ENCODE measurements at regions not wholly inside any gene's neighbourhood (a gene's known extent, or its start where the extent isn't known, plus 50 kb on each side); places are given as distances from the start of the nearest gene placed in this dataset.

- Histone ChIP-seq H3K4me2 (ENCODE audit: low read length) (no peak overlapping the region), H3K9me2 (ENCODE audit: low read depth, low read length) (no peaks in the 10 kb centered on the region), H3F3A (ENCODE audit: insufficient read depth, low read length) (no peaks in the 10 kb centered on the region), H3K79me2 (ENCODE audit: insufficient read depth, low read length) (no peaks in the 10 kb centered on the region), H3K4me1 (ENCODE audit: insufficient read depth, low read length, severe bottlenecking) (no peaks in the 10 kb centered on the region), H3K9ac (ENCODE audit: low read length) (no peak overlapping the region), H3K4me3 (ENCODE audit: low read depth, low read length, poor library complexity, severe bottlenecking) (no peak overlapping the region), H4K20me1 (ENCODE audit: insufficient read depth, low read length) (no peaks in the 10 kb centered on the region), H3K9me3 (ENCODE audit: low read length) (no peaks in the 10 kb centered on the region), H3K27me3 (ENCODE audit: insufficient read depth, low read length) (no peaks in the 10 kb centered on the region), H3K27ac (ENCODE audit: low read depth, low read length, poor library complexity, severe bottlenecking) (no peak overlapping the region), H3K36me3 (ENCODE audit: insufficient read depth, low read length) (no peaks in the 10 kb centered on the region), H2AFZ (ENCODE audit: low read length) (no peak overlapping the region)
- TF ChIP-seq EZH2 (IDR thresholded peaks at IDR 0.05; ENCODE audit: borderline replicate concordance, low read length) (no peak), CTCF (IDR thresholded peaks at IDR 0.05; ENCODE audit: low read length) (no peak)
Observed at GRCh38 chr5:163177971-163178370, 259.4 kb upstream of the CCNG1 start.

GRCh38 chr5:163185315-163185714 lies 252.1 kb upstream of the CCNG1 start:
- no peak overlapping the region for H3K4me2 ChIP-seq (ENCODE audit: low read length)
- H3K4me3 ChIP-seq (ENCODE audit: low read depth, low read length, poor library complexity, severe bottlenecking): no peak overlapping the region
- H3K9me3 ChIP-seq (ENCODE audit: low read length): no peaks in the 10 kb centered on the region
- H3K9ac ChIP-seq (ENCODE audit: low read length): no peak overlapping the region
- TF ChIP-seq EZH2 (IDR thresholded peaks at IDR 0.05; ENCODE audit: borderline replicate concordance, low read length) (no peak), CTCF (IDR thresholded peaks at IDR 0.05; ENCODE audit: low read length) (no peak)
- no peak overlapping the region for H3K27ac ChIP-seq (ENCODE audit: low read depth, low read length, poor library complexity, severe bottlenecking)
- H3F3A ChIP-seq (ENCODE audit: insufficient read depth, low read length): no peaks in the 10 kb centered on the region
- no peaks in the 10 kb centered on the region for H3K79me2 ChIP-seq (ENCODE audit: insufficient read depth, low read length)
- H2AFZ ChIP-seq (ENCODE audit: low read length): no peak overlapping the region
- no peaks in the 10 kb centered on the region for H4K20me1 ChIP-seq (ENCODE audit: insufficient read depth, low read length)
- H3K36me3 ChIP-seq (ENCODE audit: insufficient read depth, low read length): no peaks in the 10 kb centered on the region
- no peaks in the 10 kb centered on the region for H3K4me1 ChIP-seq (ENCODE audit: insufficient read depth, low read length, severe bottlenecking)
- H3K9me2 ChIP-seq (ENCODE audit: low read depth, low read length): no peaks in the 10 kb centered on the region
- H3K27me3 ChIP-seq (ENCODE audit: insufficient read depth, low read length): no peaks in the 10 kb centered on the region

- Histone ChIP-seq H2AFZ (ENCODE audit: low read length) (no peak overlapping the region), H3K79me2 (ENCODE audit: insufficient read depth, low read length) (no peaks in the 10 kb centered on the region), H3K36me3 (ENCODE audit: insufficient read depth, low read length) (no peaks in the 10 kb centered on the region), H3K9ac (ENCODE audit: low read length) (no peak overlapping the region), H3K27me3 (ENCODE audit: insufficient read depth, low read length) (no peaks in the 10 kb centered on the region), H3F3A (ENCODE audit: insufficient read depth, low read length) (no peaks in the 10 kb centered on the region), H3K9me2 (ENCODE audit: low read depth, low read length) (no peaks in the 10 kb centered on the region), H3K9me3 (ENCODE audit: low read length) (no peaks in the 10 kb centered on the region), H3K4me1 (ENCODE audit: insufficient read depth, low read length, severe bottlenecking) (no peaks in the 10 kb centered on the region), H4K20me1 (ENCODE audit: insufficient read depth, low read length) (no peaks in the 10 kb centered on the region), H3K4me2 (ENCODE audit: low read length) (no peak overlapping the region), H3K4me3 (ENCODE audit: low read depth, low read length, poor library complexity, severe bottlenecking) (no peak overlapping the region), H3K27ac (ENCODE audit: low read depth, low read length, poor library complexity, severe bottlenecking) (no peak overlapping the region)
- TF ChIP-seq EZH2 (IDR thresholded peaks at IDR 0.05; ENCODE audit: borderline replicate concordance, low read length) (no peak), CTCF (IDR thresholded peaks at IDR 0.05; ENCODE audit: low read length) (no peak)
Observed at GRCh38 chr5:163189023-163189553, 248.3 kb upstream of the CCNG1 start.

Measured in OCI-LY1 (cell line).